ENCODE measurements at regions not wholly inside any gene's neighbourhood (a gene's known extent, or its start where the extent isn't known, plus 50 kb on each side); places are given as distances from the start of the nearest gene placed in this dataset.

- H3K4me1 Mint-ChIP-seq, result peaks cover 8% of the 10 kb centered on the region; the same call in 2 of the 3 replicates
- H3K4me3 Mint-ChIP-seq, result no peak overlapping the region
- Histone ChIP-seq H4K20me1 (replicated peaks; ENCODE audit: insufficient read depth) (no peaks in the 10 kb centered on the region), H3K36me3 (ENCODE audit: insufficient read depth) (no peaks in the 10 kb centered on the region), H3K4me3 (no peak overlapping the region), H3K9me2 (ENCODE audit: insufficient read depth) (no peaks in the 10 kb centered on the region), H3F3A (replicated peaks; ENCODE audit: low read depth) (no peaks in the 10 kb centered on the region), H3K27me3 (ENCODE audit: insufficient read depth) (no peaks in the 10 kb centered on the region), H3K4me1 (ENCODE audit: insufficient read depth) (no peaks in the 10 kb centered on the region), H3K79me2 (replicated peaks; ENCODE audit: insufficient read depth) (no peaks in the 10 kb centered on the region), H3K4me2 (no peak overlapping the region), H2AFZ (no peak overlapping the region), H3K27ac (ENCODE audit: low read depth) (no peak overlapping the region)
- TF ChIP-seq CREB1 (CRISPR knock-in tag; IDR thresholded peaks at IDR 0.05; ENCODE audit: low read depth) (no peak), POLR2AphosphoS5 (IDR thresholded peaks at IDR 0.05; ENCODE audit: low read depth) (no peak), STAT1 (IDR thresholded peaks at IDR 0.05; ENCODE audit: unreplicated experiment) (no peak), NANOG (IDR thresholded peaks at IDR 0.05; ENCODE audit: borderline replicate concordance) (no peak), REST (IDR thresholded peaks at IDR 0.05; ENCODE audit: unreplicated experiment) (no peak), EZH2 (IDR thresholded peaks at IDR 0.05; ENCODE audit: low read depth, unreplicated experiment) (no peak), ZNF331 (CRISPR knock-in tag; IDR thresholded peaks at IDR 0.05; ENCODE audit: low read depth) (no peak), EZH2phosphoT487 (IDR thresholded peaks at IDR 0.05; ENCODE audit: unreplicated experiment) (no peak), ZNF462 (CRISPR knock-in tag; IDR thresholded peaks at IDR 0.05) (no peak), ZNF114 (CRISPR knock-in tag; IDR thresholded peaks at IDR 0.05) (no peak), JUNB (IDR thresholded peaks at IDR 0.05; ENCODE audit: unreplicated experiment) (no peak), CTCF (conservative IDR thresholded peaks at IDR 0.05; ENCODE audit: low read depth in 2 of 2) (no peak), ETS1 (IDR thresholded peaks at IDR 0.05) (no peak)
- no peaks in the 10 kb centered on the region for H3K36me3 Mint-ChIP-seq (ENCODE audit: low read depth)
- H3K27ac Mint-ChIP-seq, result 0 out of 2 replicates have a peak overlapping the region, but pooled peaks have one; percentile 47
- H3K27me3 Mint-ChIP-seq (ENCODE audit: insufficient read depth, low read depth, poor library complexity), result peaks cover 1% of the 10 kb centered on the region
- no peaks in the 10 kb centered on the region for H3K9me3 Mint-ChIP-seq
- ATAC-seq, result no peak
- no peak for DNase-seq (ENCODE audit: low spot score)
Observed at GRCh38 chr5:2852446-2852845, 101.0 kb upstream of the IRX2 start.
